Panc1 (cell line): ENCODE measurements at regions not wholly inside any gene's neighbourhood (a gene's known extent, or its start where the extent isn't known, plus 50 kb on each side); places are given as distances from the start of the nearest gene placed in this dataset.

Experiments
- POLR2AphosphoS5 ChIP-seq: IDR thresholded peaks from 2 replicates; pipeline ENCODE4 v1.6.1; 2012; ENCODE audit warnings: mild to moderate bottlenecking, low read depth, low read length, moderate library complexity
- SIN3A ChIP-seq: IDR thresholded peaks from 2 replicates; pipeline ENCODE4 v1.6.1; 2012; ENCODE audit warnings: low read depth, mild to moderate bottlenecking, low read length, moderate library complexity, borderline replicate concordance; ENCODE audit not compliant: insufficient read depth
- TCF7L2 ChIP-seq: IDR thresholded peaks from 2 replicates; pipeline ENCODE4 v1.6.1; 2011; ENCODE audit warnings: mild to moderate bottlenecking, low read depth, low read length, inconsistent platforms
- TF ChIP-seq, protein P1 (sequence below): fragments of 450-650 bp; IDR thresholded peaks from 2 replicates; pipeline ENCODE4 v1.5.1; 2017; ENCODE audit warnings: mild to moderate bottlenecking
- TF ChIP-seq, protein P2 (sequence below), 2 experiments: IDR thresholded peaks; 2 replicates each; pipeline ENCODE4 v1.6.1; 2011 to 2012; ENCODE audit warnings: low read depth in 2 of 2, control low read depth in 1 of 2, low read length in 1 of 2, mild to moderate bottlenecking in 1 of 2, moderate library complexity in 1 of 2; ENCODE audit not compliant: insufficient read depth in 1 of 2

DNA sequence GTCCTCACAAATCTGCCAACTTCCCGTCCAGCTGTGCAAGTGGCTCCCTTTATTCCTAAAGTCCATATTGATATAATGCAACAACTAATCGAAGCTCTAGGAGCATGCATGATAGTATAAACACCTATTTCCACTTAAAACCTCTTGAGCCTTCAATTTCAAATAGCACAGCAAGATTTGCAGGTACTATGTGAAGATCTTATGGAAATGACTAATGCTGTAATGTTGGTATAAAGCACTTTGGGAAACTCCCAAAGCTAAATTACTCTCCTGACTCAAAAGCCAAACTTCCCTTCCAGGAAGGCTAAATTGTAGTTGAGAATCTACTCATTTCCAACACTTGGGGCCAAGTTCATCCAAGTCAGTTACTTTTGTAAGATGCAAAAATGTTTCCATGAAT lies 287.6 kb upstream of the CDH11 start:
- TF ChIP-seq POLR2AphosphoS5 = no peak
- TF ChIP-seq, protein P1, sequence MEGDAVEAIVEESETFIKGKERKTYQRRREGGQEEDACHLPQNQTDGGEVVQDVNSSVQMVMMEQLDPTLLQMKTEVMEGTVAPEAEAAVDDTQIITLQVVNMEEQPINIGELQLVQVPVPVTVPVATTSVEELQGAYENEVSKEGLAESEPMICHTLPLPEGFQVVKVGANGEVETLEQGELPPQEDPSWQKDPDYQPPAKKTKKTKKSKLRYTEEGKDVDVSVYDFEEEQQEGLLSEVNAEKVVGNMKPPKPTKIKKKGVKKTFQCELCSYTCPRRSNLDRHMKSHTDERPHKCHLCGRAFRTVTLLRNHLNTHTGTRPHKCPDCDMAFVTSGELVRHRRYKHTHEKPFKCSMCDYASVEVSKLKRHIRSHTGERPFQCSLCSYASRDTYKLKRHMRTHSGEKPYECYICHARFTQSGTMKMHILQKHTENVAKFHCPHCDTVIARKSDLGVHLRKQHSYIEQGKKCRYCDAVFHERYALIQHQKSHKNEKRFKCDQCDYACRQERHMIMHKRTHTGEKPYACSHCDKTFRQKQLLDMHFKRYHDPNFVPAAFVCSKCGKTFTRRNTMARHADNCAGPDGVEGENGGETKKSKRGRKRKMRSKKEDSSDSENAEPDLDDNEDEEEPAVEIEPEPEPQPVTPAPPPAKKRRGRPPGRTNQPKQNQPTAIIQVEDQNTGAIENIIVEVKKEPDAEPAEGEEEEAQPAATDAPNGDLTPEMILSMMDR = no peak
- no peak for TF ChIP-seq SIN3A
- TF ChIP-seq, protein P2, sequence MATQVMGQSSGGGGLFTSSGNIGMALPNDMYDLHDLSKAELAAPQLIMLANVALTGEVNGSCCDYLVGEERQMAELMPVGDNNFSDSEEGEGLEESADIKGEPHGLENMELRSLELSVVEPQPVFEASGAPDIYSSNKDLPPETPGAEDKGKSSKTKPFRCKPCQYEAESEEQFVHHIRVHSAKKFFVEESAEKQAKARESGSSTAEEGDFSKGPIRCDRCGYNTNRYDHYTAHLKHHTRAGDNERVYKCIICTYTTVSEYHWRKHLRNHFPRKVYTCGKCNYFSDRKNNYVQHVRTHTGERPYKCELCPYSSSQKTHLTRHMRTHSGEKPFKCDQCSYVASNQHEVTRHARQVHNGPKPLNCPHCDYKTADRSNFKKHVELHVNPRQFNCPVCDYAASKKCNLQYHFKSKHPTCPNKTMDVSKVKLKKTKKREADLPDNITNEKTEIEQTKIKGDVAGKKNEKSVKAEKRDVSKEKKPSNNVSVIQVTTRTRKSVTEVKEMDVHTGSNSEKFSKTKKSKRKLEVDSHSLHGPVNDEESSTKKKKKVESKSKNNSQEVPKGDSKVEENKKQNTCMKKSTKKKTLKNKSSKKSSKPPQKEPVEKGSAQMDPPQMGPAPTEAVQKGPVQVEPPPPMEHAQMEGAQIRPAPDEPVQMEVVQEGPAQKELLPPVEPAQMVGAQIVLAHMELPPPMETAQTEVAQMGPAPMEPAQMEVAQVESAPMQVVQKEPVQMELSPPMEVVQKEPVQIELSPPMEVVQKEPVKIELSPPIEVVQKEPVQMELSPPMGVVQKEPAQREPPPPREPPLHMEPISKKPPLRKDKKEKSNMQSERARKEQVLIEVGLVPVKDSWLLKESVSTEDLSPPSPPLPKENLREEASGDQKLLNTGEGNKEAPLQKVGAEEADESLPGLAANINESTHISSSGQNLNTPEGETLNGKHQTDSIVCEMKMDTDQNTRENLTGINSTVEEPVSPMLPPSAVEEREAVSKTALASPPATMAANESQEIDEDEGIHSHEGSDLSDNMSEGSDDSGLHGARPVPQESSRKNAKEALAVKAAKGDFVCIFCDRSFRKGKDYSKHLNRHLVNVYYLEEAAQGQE (IDR thresholded peaks at IDR 0.05; ENCODE audit: insufficient read depth in 1 of 2, low read depth in 2 of 2, low read length in 1 of 2) = no peak
- no peak for TF ChIP-seq TCF7L2
